Transverse colon (tissue), 4 donors: ENCODE measurements at regions not wholly inside any gene's neighbourhood (a gene's known extent, or its start where the extent isn't known, plus 50 kb on each side); places are given as distances from the start of the nearest gene placed in this dataset.

Source experiments
- POLR2A ChIP-seq: fragments of 450-650 bp; IDR thresholded peaks from one replicate; pipeline ENCODE4 v1.6.1; 2016; ENCODE audit warnings: antibody characterized with exemption, mild to moderate bottlenecking, moderate library complexity
- POLR2AphosphoS5 ChIP-seq, 3 donors: sonication (generic); formaldehyde crosslinking; IDR thresholded peaks; one replicate each; pipeline ENCODE4 v1.6.1; 2016; ENCODE audit warnings: antibody characterized with exemption in 3 of 3
- TF ChIP-seq, protein P1 (sequence below), 5 experiments: fragments of 200-600 bp in 3 of 5; fragments of 450-650 bp in 2 of 5; sonication (generic) in 3 of 5; IDR thresholded peaks; 1 replicate in 2 of 5; 2 replicates in 3 of 5; pipeline ENCODE4 v1.5.1; 2016 to 2017; ENCODE audit warnings: antibody characterized with exemption in 5 of 5, inconsistent platforms in 3 of 5, mild to moderate bottlenecking in 2 of 5, moderate library complexity in 1 of 5

DNA sequence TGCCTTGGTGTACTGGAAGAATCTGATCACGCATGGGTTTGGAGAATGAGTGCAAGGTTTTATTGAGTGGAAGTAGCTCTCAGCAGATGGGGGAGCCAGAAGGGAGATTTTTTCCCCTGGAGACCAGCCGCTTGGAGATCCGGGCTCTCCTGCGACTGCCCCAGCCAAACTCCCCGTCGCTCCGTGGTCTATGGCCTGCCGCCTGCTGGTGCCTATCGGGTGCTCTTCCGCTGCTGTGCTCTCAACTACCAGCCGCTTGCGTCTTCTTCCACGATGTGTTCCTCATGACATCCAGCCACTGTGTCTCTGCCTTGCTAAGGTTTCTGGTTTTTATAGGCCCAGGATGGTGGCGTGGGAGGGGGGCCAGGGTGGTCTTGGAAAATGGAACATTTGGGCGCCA, 145.6 kb upstream of the UBASH3B start:
- TF ChIP-seq, protein P1, sequence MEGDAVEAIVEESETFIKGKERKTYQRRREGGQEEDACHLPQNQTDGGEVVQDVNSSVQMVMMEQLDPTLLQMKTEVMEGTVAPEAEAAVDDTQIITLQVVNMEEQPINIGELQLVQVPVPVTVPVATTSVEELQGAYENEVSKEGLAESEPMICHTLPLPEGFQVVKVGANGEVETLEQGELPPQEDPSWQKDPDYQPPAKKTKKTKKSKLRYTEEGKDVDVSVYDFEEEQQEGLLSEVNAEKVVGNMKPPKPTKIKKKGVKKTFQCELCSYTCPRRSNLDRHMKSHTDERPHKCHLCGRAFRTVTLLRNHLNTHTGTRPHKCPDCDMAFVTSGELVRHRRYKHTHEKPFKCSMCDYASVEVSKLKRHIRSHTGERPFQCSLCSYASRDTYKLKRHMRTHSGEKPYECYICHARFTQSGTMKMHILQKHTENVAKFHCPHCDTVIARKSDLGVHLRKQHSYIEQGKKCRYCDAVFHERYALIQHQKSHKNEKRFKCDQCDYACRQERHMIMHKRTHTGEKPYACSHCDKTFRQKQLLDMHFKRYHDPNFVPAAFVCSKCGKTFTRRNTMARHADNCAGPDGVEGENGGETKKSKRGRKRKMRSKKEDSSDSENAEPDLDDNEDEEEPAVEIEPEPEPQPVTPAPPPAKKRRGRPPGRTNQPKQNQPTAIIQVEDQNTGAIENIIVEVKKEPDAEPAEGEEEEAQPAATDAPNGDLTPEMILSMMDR (IDR thresholded peaks at IDR 0.05): no peak
- TF ChIP-seq POLR2A (no peak), POLR2AphosphoS5 (IDR thresholded peaks at IDR 0.05) (no peak)
